ENCODE measurements at regions not wholly inside any gene's neighbourhood (a gene's known extent, or its start where the extent isn't known, plus 50 kb on each side); places are given as distances from the start of the nearest gene placed in this dataset.

- no peak for DNase-seq (ENCODE audit: low read depth)
- TF ChIP-seq CTCF (IDR thresholded peaks at IDR 0.05; ENCODE audit: control insufficient read depth, extremely low read depth, insufficient read depth) = no peak
- no peak overlapping the region for H3K4me3 ChIP-seq (ENCODE audit: low read depth, low read length)
Measured at GRCh38 chr18:24840051-24840450, 379.6 kb downstream of the HRH4 start.

GRCh38 chr18:24840640-24841039 is 380.2 kb downstream of the HRH4 start:
- no peak overlapping the region for H3K4me3 ChIP-seq (ENCODE audit: low read depth, low read length)
- DNase-seq (ENCODE audit: low read depth) = no peak
- TF ChIP-seq CTCF (IDR thresholded peaks at IDR 0.05; ENCODE audit: control insufficient read depth, extremely low read depth, insufficient read depth) = no peak

- no peak overlapping the region for H3K4me3 ChIP-seq (ENCODE audit: low read depth, low read length)
- TF ChIP-seq CTCF (IDR thresholded peaks at IDR 0.05; ENCODE audit: control insufficient read depth, extremely low read depth, insufficient read depth) = no peak
- no peak for DNase-seq (ENCODE audit: low read depth)
Measured at GRCh38 chr18:24841536-24841935, 381.1 kb downstream of the HRH4 start.

GRCh38 chr18:24843123-24843522 is 382.7 kb downstream of the HRH4 start:
- no peak for TF ChIP-seq CTCF (IDR thresholded peaks at IDR 0.05; ENCODE audit: control insufficient read depth, extremely low read depth, insufficient read depth)
- no peak overlapping the region for H3K4me3 ChIP-seq (ENCODE audit: low read depth, low read length)
- no peak for DNase-seq (ENCODE audit: low read depth)

GRCh38 chr18:24846138-24846537 is 385.7 kb downstream of the HRH4 start:
- DNase-seq (ENCODE audit: low read depth) = no peak
- H3K4me3 ChIP-seq (ENCODE audit: low read depth, low read length) = no peak overlapping the region
- TF ChIP-seq CTCF (IDR thresholded peaks at IDR 0.05; ENCODE audit: control insufficient read depth, extremely low read depth, insufficient read depth) = no peak

- no peak for DNase-seq (ENCODE audit: low read depth)
- no peak for TF ChIP-seq CTCF (IDR thresholded peaks at IDR 0.05; ENCODE audit: control insufficient read depth, extremely low read depth, insufficient read depth)
- H3K4me3 ChIP-seq (ENCODE audit: low read depth, low read length) = no peak overlapping the region
Measured at GRCh38 chr18:24850532-24850931, 390.1 kb downstream of the HRH4 start.

GRCh38 chr18:24853076-24853475 is 392.6 kb downstream of the HRH4 start:
- TF ChIP-seq CTCF (IDR thresholded peaks at IDR 0.05; ENCODE audit: control insufficient read depth, extremely low read depth, insufficient read depth) = no peak
- no peak overlapping the region for H3K4me3 ChIP-seq (ENCODE audit: low read depth, low read length)
- no peak for DNase-seq (ENCODE audit: low read depth)
